ENCODE measurements at regions not wholly inside any gene's neighbourhood (a gene's known extent, or its start where the extent isn't known, plus 50 kb on each side); places are given as distances from the start of the nearest gene placed in this dataset.

GRCh38 chr1:69171248-69171647, 396.5 kb upstream of the LRRC7 start:
- no peak for DNase-seq

- no peak for DNase-seq
These were observed 395.4 kb upstream of the LRRC7 start for GRCh38 chr1:69172003-69173000.

GRCh38 chr1:69175053-69175452, 392.7 kb upstream of the LRRC7 start:
- no peak for DNase-seq

- no peak for DNase-seq
These were observed 387.4 kb upstream of the LRRC7 start for GRCh38 chr1:69180358-69180757.

- no peak for DNase-seq
These were observed 382.3 kb upstream of the LRRC7 start for GRCh38 chr1:69185378-69185777.

- no peak for DNase-seq
These were observed 376.4 kb upstream of the LRRC7 start for GRCh38 chr1:69191335-69191734.

- DNase-seq = no peak
These were observed 372.6 kb upstream of the LRRC7 start for GRCh38 chr1:69195136-69195535.

- no peak for DNase-seq
These were observed 371.7 kb upstream of the LRRC7 start for GRCh38 chr1:69196071-69196470.

- no peak for DNase-seq
These were observed 369.9 kb upstream of the LRRC7 start for GRCh38 chr1:69197816-69198215.

GRCh38 chr1:69201716-69202115, 366.0 kb upstream of the LRRC7 start:
- DNase-seq = no peak

GRCh38 chr1:69203166-69203565, 364.6 kb upstream of the LRRC7 start:
- no peak for DNase-seq

GRCh38 chr1:69213644-69214043, 354.1 kb upstream of the LRRC7 start:
- no peak for DNase-seq

GRCh38 chr1:69215883-69216282, 351.8 kb upstream of the LRRC7 start:
- DNase-seq = no peak

GRCh38 chr1:69220672-69221071, 347.1 kb upstream of the LRRC7 start:
- DNase-seq = no peak

- DNase-seq = no peak
These were observed 346.2 kb upstream of the LRRC7 start for GRCh38 chr1:69221524-69221923.

GRCh38 chr1:69223156-69223555, 344.6 kb upstream of the LRRC7 start:
- DNase-seq = no peak

GRCh38 chr1:69228501-69228900, 339.2 kb upstream of the LRRC7 start:
- DNase-seq = no peak

GRCh38 chr1:69230208-69230607, 337.5 kb upstream of the LRRC7 start:
- DNase-seq = no peak

- no peak for DNase-seq
These were observed 334.3 kb upstream of the LRRC7 start for GRCh38 chr1:69233463-69233862.

GRCh38 chr1:69244211-69244610, 323.5 kb upstream of the LRRC7 start:
- no peak for DNase-seq

GRCh38 chr1:69246109-69246508, 321.6 kb upstream of the LRRC7 start:
- no peak for DNase-seq

- no peak for DNase-seq
These were observed 321.0 kb upstream of the LRRC7 start for GRCh38 chr1:69246710-69247109.

- DNase-seq = no peak
These were observed 315.0 kb upstream of the LRRC7 start for GRCh38 chr1:69252696-69253095.

- DNase-seq = no peak
These were observed 311.7 kb upstream of the LRRC7 start for GRCh38 chr1:69256036-69256435.

GRCh38 chr1:69258842-69259241, 308.9 kb upstream of the LRRC7 start:
- DNase-seq = no peak

All from left hindlimb (tissue), 1 donor.